Nephron progenitor cell (in vitro differentiated cells): ENCODE measurements at regions not wholly inside any gene's neighbourhood (a gene's known extent, or its start where the extent isn't known, plus 50 kb on each side); places are given as distances from the start of the nearest gene placed in this dataset.

ENCODE experiments used
- DNase-seq: peaks from one replicate; pipeline ENCODE4 v3.0.0; 2021
- H3K27ac Mint-ChIP-seq: 2 replicates; pipeline ENCODE4 v1.8.0; 2021; ENCODE audit warnings: mild to moderate bottlenecking, moderate library complexity, mixed read lengths
- H3K27me3 Mint-ChIP-seq: 2 replicates; pipeline ENCODE4 v1.8.0; 2021; ENCODE audit warnings: mild to moderate bottlenecking, low read depth, mixed read lengths; ENCODE audit not compliant: poor library complexity
- H3K36me3 Mint-ChIP-seq: 2 replicates; pipeline ENCODE4 v1.8.0; 2021; ENCODE audit warnings: low read depth, mixed read lengths
- H3K4me1 Mint-ChIP-seq: 2 replicates; pipeline ENCODE4 v1.8.0; 2021; ENCODE audit warnings: mixed read lengths
- H3K4me3 Mint-ChIP-seq: 2 replicates; pipeline ENCODE4 v1.8.0; 2021; ENCODE audit warnings: mild to moderate bottlenecking, moderate library complexity, mixed read lengths
- H3K9me3 Mint-ChIP-seq: 2 replicates; pipeline ENCODE4 v1.8.0; 2021; ENCODE audit warnings: mild to moderate bottlenecking, moderate library complexity, mixed read lengths
- TF ChIP-seq, protein P1 (sequence below): fragments of 200-600 bp; sonication (generic); IDR thresholded peaks from 2 replicates; pipeline ENCODE4 v1.5.0; 2021; ENCODE audit warnings: antibody characterized with exemption

DNA sequence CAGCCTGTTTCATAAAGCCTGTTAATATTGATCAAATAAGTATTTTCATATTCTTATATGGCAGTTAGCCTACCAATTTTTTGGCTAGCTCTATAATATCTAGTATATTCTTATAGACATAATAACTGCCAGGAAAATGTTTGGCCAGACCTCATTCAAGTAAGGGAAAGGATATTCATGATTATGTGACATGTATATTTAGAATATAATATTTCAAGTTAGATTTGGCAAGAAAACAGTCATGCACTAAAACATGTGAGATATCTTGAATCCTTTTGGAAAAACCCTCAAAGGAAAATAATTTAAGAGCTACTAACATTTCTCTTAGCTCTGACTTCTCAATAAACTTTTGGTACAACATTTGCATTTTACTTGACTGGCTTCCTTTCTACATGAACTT lies 694.1 kb downstream of the PLCL1 start:
- H3K9me3 Mint-ChIP-seq = no peaks in the 10 kb centered on the region
- H3K4me1 Mint-ChIP-seq = peaks cover 5% of the 10 kb centered on the region
- DNase-seq = no peak
- H3K27me3 Mint-ChIP-seq = no peaks in the 10 kb centered on the region
- no peak overlapping the region for H3K27ac Mint-ChIP-seq
- no peak overlapping the region for H3K4me3 Mint-ChIP-seq
- no peaks in the 10 kb centered on the region for H3K36me3 Mint-ChIP-seq
- TF ChIP-seq, protein P1, sequence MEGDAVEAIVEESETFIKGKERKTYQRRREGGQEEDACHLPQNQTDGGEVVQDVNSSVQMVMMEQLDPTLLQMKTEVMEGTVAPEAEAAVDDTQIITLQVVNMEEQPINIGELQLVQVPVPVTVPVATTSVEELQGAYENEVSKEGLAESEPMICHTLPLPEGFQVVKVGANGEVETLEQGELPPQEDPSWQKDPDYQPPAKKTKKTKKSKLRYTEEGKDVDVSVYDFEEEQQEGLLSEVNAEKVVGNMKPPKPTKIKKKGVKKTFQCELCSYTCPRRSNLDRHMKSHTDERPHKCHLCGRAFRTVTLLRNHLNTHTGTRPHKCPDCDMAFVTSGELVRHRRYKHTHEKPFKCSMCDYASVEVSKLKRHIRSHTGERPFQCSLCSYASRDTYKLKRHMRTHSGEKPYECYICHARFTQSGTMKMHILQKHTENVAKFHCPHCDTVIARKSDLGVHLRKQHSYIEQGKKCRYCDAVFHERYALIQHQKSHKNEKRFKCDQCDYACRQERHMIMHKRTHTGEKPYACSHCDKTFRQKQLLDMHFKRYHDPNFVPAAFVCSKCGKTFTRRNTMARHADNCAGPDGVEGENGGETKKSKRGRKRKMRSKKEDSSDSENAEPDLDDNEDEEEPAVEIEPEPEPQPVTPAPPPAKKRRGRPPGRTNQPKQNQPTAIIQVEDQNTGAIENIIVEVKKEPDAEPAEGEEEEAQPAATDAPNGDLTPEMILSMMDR = no peak

DNA sequence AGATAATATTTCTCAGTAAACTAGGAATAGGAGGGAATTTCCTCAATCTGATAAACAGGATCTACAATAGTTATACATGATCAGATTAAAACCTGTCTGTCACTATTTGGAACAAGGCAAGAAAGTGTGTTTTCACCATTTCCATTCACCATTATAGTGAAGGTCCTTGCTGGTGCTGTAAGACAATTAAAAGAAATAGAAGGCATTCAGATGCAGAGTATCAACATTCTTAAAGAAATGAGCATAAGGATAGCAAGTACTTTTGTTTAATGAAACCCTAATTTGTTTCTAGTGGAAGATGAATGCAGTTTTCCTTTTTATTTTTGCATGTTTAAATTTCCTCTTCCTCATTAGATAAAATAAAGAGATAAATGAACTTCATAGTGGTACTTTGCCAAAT lies 693.7 kb downstream of the PLCL1 start:
- Mint-ChIP-seq H3K9me3 (no peaks in the 10 kb centered on the region), H3K4me3 (no peak overlapping the region), H3K27me3 (no peaks in the 10 kb centered on the region), H3K36me3 (no peaks in the 10 kb centered on the region), H3K27ac (no peak overlapping the region), H3K4me1 (peaks cover 5% of the 10 kb centered on the region)
- TF ChIP-seq, protein P1 = no peak
- DNase-seq = no peak

DNA sequence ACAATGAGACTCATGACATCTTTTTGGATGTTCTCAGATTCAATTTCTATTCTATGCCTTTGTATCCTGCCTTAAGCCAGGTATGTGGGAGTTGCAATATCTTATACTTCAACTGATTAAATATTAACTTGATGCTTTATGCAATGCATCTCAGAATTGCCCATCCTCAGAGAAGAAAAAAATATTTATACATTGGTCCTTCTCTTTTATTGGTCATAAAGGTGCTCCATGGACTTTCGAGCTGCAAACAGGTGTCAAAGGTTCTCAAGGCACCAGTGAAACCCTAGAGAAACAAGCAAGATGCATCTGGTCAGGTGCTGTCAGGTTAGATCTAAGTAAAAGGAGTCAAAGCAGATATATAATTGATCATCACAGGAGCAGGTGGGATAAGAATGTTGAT lies 690.5 kb downstream of the PLCL1 start:
- H3K4me1 Mint-ChIP-seq = peaks cover 5% of the 10 kb centered on the region
- no peak overlapping the region for H3K4me3 Mint-ChIP-seq
- H3K9me3 Mint-ChIP-seq = no peaks in the 10 kb centered on the region
- no peak overlapping the region for H3K27ac Mint-ChIP-seq
- H3K36me3 Mint-ChIP-seq = no peaks in the 10 kb centered on the region
- no peaks in the 10 kb centered on the region for H3K27me3 Mint-ChIP-seq
- no peak for DNase-seq
- TF ChIP-seq, protein P1 = no peak

DNA sequence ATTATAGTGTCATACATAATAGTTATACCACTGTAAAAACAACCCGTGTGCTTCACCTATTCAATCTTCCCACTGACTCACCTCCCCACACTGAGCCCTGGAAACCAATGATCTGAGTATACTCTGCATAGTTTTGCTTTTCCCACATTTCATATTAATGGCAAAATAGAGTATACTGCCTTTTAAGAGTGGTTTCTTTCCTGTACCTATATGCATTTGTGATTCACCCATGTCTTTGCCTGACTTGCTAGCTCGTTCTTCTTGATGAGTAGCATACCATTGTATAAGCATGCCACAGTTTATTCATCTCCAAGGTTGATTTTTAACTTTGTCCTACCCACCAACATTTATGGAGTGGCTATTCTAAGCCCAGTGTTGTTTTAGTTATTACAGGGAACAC lies 686.4 kb downstream of the PLCL1 start:
- no peak overlapping the region for H3K4me3 Mint-ChIP-seq
- no peaks in the 10 kb centered on the region for H3K36me3 Mint-ChIP-seq
- H3K27me3 Mint-ChIP-seq = no peaks in the 10 kb centered on the region
- H3K9me3 Mint-ChIP-seq = no peaks in the 10 kb centered on the region
- no peak for DNase-seq
- H3K4me1 Mint-ChIP-seq = no peaks in the 10 kb centered on the region
- TF ChIP-seq, protein P1 = no peak
- no peak overlapping the region for H3K27ac Mint-ChIP-seq

DNA sequence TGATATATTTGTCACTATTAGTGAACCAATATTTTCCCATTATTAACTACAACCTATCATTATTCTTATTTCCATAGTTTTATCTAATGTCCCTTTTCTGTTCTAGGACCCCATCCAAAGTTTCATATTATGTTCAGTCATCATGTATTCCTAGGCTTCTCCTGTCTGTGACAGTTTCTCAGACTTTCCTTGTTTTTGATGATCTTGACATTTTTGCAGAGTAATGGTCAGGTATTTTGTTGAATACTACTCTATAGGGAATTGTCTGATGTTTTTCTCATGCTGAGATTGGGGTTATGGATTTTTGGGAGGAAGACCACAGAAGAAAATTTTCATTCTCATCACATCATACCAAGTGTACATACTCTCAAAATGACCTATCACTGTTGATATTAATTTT lies 684.6 kb downstream of the PLCL1 start:
- no peak overlapping the region for H3K27ac Mint-ChIP-seq
- TF ChIP-seq, protein P1 = no peak
- no peaks in the 10 kb centered on the region for H3K9me3 Mint-ChIP-seq
- H3K36me3 Mint-ChIP-seq = no peaks in the 10 kb centered on the region
- no peak overlapping the region for H3K4me3 Mint-ChIP-seq
- no peak for DNase-seq
- H3K4me1 Mint-ChIP-seq = no peaks in the 10 kb centered on the region
- no peaks in the 10 kb centered on the region for H3K27me3 Mint-ChIP-seq

DNA sequence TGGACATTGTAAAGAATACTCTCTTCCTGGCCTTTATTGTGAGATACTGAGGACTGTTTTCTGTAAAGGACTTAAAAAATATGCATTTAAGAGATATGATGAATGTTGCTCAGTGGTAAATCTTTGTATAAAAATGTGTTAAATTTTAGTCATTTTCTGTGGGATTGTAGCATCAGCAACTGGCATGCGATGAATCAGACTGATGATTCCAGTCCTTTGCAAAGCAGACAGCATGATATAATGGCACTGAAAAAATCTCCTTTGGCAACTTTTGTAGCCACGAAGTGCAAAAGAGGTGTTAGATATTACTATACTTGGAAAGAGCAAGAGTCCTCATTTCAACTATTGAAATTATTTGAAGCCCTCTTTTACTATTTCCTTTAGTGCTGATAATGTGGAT lies 678.7 kb downstream of the PLCL1 start:
- Mint-ChIP-seq H3K4me3 (no peak overlapping the region), H3K27me3 (no peaks in the 10 kb centered on the region), H3K36me3 (no peaks in the 10 kb centered on the region), H3K27ac (no peak overlapping the region), H3K4me1 (no peaks in the 10 kb centered on the region), H3K9me3 (no peaks in the 10 kb centered on the region)
- TF ChIP-seq, protein P1 = no peak
- no peak for DNase-seq
